AG09319 (cell line): ENCODE measurements at regions not wholly inside any gene's neighbourhood (a gene's known extent, or its start where the extent isn't known, plus 50 kb on each side); places are given as distances from the start of the nearest gene placed in this dataset.

ENCODE experiments used
- DNase-seq: peaks from one replicate; pipeline ENCODE4 v3.0.0-alpha.2; 2010; ENCODE audit warnings: low read depth; ENCODE audit errors: extremely low read depth
- TF ChIP-seq, protein P1 (sequence below): IDR thresholded peaks from 2 replicates; pipeline ENCODE4 v1.5.1; 2011; ENCODE audit warnings: low read depth, mild to moderate bottlenecking, inconsistent platforms, low read length, moderate library complexity

DNA sequence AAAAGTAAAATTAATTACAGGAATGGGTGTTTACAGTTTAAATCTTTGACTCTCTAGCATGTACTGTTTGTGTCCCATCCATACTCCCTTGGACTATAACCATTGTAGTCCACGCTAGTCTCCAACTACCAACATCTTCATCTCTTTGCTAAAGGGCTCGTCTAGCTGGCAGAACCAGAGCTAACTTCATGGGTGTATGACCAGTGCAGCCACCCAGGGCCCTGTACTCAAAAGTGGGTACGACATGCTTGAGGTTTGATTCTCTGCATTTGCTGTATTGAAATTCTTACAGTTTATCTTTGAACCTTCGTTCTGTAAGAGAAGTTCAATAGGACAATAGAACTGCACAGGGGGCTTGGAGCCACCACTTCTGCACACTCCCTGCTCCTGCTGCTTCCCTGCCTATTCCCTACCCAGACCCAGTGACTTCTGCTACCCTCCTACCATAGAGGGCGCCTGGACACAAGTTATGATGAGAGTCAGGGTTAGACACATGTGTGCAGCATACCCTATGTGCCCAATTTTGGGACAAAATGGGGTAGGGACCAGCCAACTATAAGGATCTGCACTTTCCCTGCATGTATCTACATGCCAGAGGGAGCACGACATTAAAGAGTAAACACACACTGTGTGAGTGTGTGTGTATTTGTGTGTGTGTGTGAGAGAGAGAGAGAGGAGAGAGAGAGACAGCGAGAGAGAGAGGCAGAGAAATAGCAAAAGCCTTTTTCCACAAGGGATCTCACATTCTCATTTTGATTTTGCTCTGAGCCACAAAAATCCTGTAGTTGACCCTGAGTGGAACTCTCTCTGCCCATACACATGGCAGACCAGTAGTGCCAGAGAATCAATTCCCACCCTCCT lies 59.0 kb upstream of the NECTIN3 start:
- no peak for DNase-seq
- TF ChIP-seq, protein P1, sequence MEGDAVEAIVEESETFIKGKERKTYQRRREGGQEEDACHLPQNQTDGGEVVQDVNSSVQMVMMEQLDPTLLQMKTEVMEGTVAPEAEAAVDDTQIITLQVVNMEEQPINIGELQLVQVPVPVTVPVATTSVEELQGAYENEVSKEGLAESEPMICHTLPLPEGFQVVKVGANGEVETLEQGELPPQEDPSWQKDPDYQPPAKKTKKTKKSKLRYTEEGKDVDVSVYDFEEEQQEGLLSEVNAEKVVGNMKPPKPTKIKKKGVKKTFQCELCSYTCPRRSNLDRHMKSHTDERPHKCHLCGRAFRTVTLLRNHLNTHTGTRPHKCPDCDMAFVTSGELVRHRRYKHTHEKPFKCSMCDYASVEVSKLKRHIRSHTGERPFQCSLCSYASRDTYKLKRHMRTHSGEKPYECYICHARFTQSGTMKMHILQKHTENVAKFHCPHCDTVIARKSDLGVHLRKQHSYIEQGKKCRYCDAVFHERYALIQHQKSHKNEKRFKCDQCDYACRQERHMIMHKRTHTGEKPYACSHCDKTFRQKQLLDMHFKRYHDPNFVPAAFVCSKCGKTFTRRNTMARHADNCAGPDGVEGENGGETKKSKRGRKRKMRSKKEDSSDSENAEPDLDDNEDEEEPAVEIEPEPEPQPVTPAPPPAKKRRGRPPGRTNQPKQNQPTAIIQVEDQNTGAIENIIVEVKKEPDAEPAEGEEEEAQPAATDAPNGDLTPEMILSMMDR = no peak; the same call in 1 of the 2 replicates
